ENCODE measurements at regions not wholly inside any gene's neighbourhood (a gene's known extent, or its start where the extent isn't known, plus 50 kb on each side); places are given as distances from the start of the nearest gene placed in this dataset.
"Not testable (repeated sequence)": the region's sequence is repeated elsewhere in the genome, so short reads cannot be mapped to it uniquely, and the experiment has no call there.

DNA sequence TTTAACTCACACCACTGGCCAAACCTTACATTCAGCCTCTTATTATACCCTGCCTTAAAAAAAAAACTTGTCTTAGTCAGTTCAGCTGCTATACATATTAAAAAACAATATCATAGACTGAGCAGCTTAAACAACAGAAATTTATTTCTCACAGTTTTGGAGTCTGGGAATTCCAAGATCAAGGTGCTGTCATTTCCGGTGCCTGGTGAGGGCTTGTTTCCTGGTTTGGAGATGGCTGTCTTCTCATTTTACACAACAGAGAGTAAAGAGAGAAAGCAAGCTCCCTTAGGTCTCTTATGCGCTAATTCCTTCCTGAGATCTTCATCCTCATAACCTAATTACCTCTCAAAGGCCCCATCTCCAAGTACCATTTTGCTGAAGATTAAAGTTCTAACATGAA lies 769.2 kb downstream of the DIAPH3 start:
- H3K4me3 ChIP-seq (ENCODE audit: control insufficient read depth in 1 of 7, extremely low read depth in 1 of 7, insufficient read depth in 4 of 7, low read depth in 2 of 7, low read length in 6 of 7): no peak overlapping the region
- H3K27ac ChIP-seq (ENCODE audit: insufficient read depth in 1 of 2, low read depth in 1 of 2, low read length in 2 of 2, poor library complexity in 1 of 2, severe bottlenecking in 2 of 2): no peak overlapping the region
- ChIA-PET POLR2A (no interaction called here), CTCF (interaction anchor here (9.0 kb wide), 1 partner anchor 284 kb away, joined by 86 read pairs; no protein-coding TSS in a partner anchor)
- H3K4me1 ChIP-seq (ENCODE audit: control extremely low read depth in 1 of 4, control insufficient read depth in 4 of 4, insufficient read depth in 4 of 4, low read length in 3 of 4): peaks cover 0 to 8% (median 3%) of the 10 kb centered on the region in 4 experiments
- no CpG with 5 or more reads among the region's 2 CpGs for WGBS (ENCODE audit: insufficient coverage)
- DNase-seq: no peak
- no peaks in the 10 kb centered on the region for H3K9me3 ChIP-seq (ENCODE audit: control extremely low read depth in 1 of 5, control insufficient read depth in 4 of 5, insufficient read depth in 2 of 5, low read depth in 1 of 5, low read length in 4 of 5)
- H3K36me3 ChIP-seq (ENCODE audit: control insufficient read depth in 4 of 4, insufficient read depth in 4 of 4, low read length in 3 of 4): no peaks in the 10 kb centered on the region
- no peaks in the 10 kb centered on the region for H3K27me3 ChIP-seq (replicated peaks in 2 of 5; ENCODE audit: control insufficient read depth in 4 of 5, insufficient read depth in 5 of 5, low read length in 4 of 5)

DNA sequence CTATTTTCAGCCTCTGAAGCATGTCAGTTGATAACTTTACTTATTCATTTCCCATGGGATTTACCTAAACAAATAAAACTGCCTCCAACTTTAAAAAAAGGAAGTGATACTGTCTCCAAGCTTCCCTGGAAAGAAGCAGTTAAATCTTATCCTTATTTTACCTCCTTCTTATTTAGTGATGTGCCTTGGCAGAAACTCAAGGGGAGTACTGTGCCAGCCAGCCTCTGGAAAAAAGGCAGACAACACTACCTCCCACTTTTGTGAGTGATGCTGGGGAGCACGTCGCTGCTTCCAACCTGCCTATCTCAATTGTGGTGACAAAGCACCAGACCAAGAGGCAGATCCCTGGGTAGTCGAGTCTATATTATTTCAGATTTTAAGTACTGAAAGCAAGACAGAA lies 765.6 kb downstream of the DIAPH3 start:
- Histone ChIP-seq H3K36me3 (ENCODE audit: control insufficient read depth in 4 of 4, insufficient read depth in 4 of 4, low read length in 3 of 4) (no peaks in the 10 kb centered on the region), H3K9me3 (ENCODE audit: control extremely low read depth in 1 of 5, control insufficient read depth in 4 of 5, insufficient read depth in 2 of 5, low read depth in 1 of 5, low read length in 4 of 5) (no peaks in the 10 kb centered on the region), H3K4me3 (ENCODE audit: control insufficient read depth in 1 of 7, extremely low read depth in 1 of 7, insufficient read depth in 4 of 7, low read depth in 2 of 7, low read length in 6 of 7) (no peak overlapping the region), H3K27me3 (replicated peaks in 2 of 5; ENCODE audit: control insufficient read depth in 4 of 5, insufficient read depth in 5 of 5, low read length in 4 of 5) (no peaks in the 10 kb centered on the region), H3K4me1 (ENCODE audit: control extremely low read depth in 1 of 4, control insufficient read depth in 4 of 4, insufficient read depth in 4 of 4, low read length in 3 of 4) (no peaks in the 10 kb centered on the region), H3K27ac (ENCODE audit: insufficient read depth in 1 of 2, low read depth in 1 of 2, low read length in 2 of 2, poor library complexity in 1 of 2, severe bottlenecking in 2 of 2) (no peak overlapping the region)
- no peak for DNase-seq
- whole genome bisulfite sequencing (ENCODE audit: insufficient coverage): no CpG with 5 or more reads among the region's 3 CpGs
- CTCF ChIA-PET: interaction anchor here (0.7 kb wide), 1 partner anchor 286 kb away, joined by 3 read pairs; no protein-coding TSS in a partner anchor
- POLR2A ChIA-PET: no interaction called here

DNA sequence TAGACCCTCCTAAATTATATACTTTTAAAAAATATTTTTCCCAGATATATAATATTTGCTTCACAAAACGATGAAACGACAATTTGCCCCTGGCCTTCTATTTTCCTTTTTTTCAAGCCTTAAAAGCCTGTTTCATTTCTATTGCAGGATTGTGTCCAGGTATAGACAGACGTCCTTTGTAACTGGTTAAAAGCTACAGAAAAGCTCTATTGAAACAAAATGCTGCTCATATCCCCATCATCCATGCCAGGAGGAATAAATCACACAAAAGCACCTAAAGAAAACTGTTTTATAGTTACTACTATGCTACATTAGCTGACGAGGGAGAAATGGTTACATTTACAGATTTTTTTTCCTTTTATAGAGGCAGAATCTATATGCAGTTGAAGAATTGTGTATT lies 765.1 kb downstream of the DIAPH3 start:
- H3K9me3 ChIP-seq (ENCODE audit: control extremely low read depth in 1 of 5, control insufficient read depth in 4 of 5, insufficient read depth in 2 of 5, low read depth in 1 of 5, low read length in 4 of 5): peaks cover 0 to 3% (median 0%) of the 10 kb centered on the region in 5 experiments
- no peaks in the 10 kb centered on the region for H3K36me3 ChIP-seq (ENCODE audit: control insufficient read depth in 4 of 4, insufficient read depth in 4 of 4, low read length in 3 of 4)
- POLR2A ChIA-PET: no interaction called here
- no peaks in the 10 kb centered on the region for H3K4me1 ChIP-seq (ENCODE audit: control extremely low read depth in 1 of 4, control insufficient read depth in 4 of 4, insufficient read depth in 4 of 4, low read length in 3 of 4)
- H3K27me3 ChIP-seq (replicated peaks in 2 of 5; ENCODE audit: control insufficient read depth in 4 of 5, insufficient read depth in 5 of 5, low read length in 4 of 5): no peaks in the 10 kb centered on the region
- CTCF ChIA-PET: interaction anchor here (0.7 to 1.5 kb wide), 2 partner anchors 279 to 285 kb away, joined by 3 to 4 read pairs; no protein-coding TSS in a partner anchor
- H3K27ac ChIP-seq (ENCODE audit: insufficient read depth in 1 of 2, low read depth in 1 of 2, low read length in 2 of 2, poor library complexity in 1 of 2, severe bottlenecking in 2 of 2): no peak overlapping the region
- no peak for DNase-seq
- WGBS (ENCODE audit: insufficient coverage): 100% methylated on average over 1 of the region's 4 CpGs
- no peak overlapping the region for H3K4me3 ChIP-seq (ENCODE audit: control insufficient read depth in 1 of 7, extremely low read depth in 1 of 7, insufficient read depth in 4 of 7, low read depth in 2 of 7, low read length in 6 of 7)

DNA sequence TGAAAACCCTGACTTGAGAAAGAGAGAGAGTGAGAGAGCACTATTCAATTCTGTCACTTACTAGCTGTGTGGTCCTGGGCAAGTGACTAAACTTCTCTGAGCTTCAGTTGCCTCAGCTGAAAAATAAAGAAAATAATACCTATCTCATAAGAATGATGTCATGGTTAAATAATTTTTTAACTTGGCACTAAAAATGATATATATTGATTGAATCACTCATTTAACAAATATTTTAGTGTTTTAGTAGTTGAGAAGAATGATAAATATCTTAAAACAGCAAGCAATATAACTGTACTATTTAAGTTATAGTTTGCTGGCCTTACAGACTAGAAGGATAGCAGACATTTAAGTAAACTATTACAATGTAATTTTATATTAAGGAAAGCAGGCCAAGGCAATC lies 764.2 kb downstream of the DIAPH3 start:
- DNase-seq: no peak
- ChIA-PET CTCF (interaction anchor here (1.5 to 1.6 kb wide), 2 partner anchors 8 to 278 kb away, joined by 4 to 5 read pairs; no protein-coding TSS in a partner anchor), POLR2A (no interaction called here)
- peaks cover 0 to 3% (median 0%) of the 10 kb centered on the region in 5 experiments for H3K9me3 ChIP-seq (ENCODE audit: control extremely low read depth in 1 of 5, control insufficient read depth in 4 of 5, insufficient read depth in 2 of 5, low read depth in 1 of 5, low read length in 4 of 5)
- H3K4me3 ChIP-seq (ENCODE audit: control insufficient read depth in 1 of 7, extremely low read depth in 1 of 7, insufficient read depth in 4 of 7, low read depth in 2 of 7, low read length in 6 of 7): no peak overlapping the region
- no peaks in the 10 kb centered on the region for H3K36me3 ChIP-seq (ENCODE audit: control insufficient read depth in 4 of 4, insufficient read depth in 4 of 4, low read length in 3 of 4)
- H3K4me1 ChIP-seq (ENCODE audit: control extremely low read depth in 1 of 4, control insufficient read depth in 4 of 4, insufficient read depth in 4 of 4, low read length in 3 of 4): no peaks in the 10 kb centered on the region
- H3K27me3 ChIP-seq (replicated peaks in 2 of 5; ENCODE audit: control insufficient read depth in 4 of 5, insufficient read depth in 5 of 5, low read length in 4 of 5): no peaks in the 10 kb centered on the region
- H3K27ac ChIP-seq (ENCODE audit: insufficient read depth in 1 of 2, low read depth in 1 of 2, low read length in 2 of 2, poor library complexity in 1 of 2, severe bottlenecking in 2 of 2): no peak overlapping the region

DNA sequence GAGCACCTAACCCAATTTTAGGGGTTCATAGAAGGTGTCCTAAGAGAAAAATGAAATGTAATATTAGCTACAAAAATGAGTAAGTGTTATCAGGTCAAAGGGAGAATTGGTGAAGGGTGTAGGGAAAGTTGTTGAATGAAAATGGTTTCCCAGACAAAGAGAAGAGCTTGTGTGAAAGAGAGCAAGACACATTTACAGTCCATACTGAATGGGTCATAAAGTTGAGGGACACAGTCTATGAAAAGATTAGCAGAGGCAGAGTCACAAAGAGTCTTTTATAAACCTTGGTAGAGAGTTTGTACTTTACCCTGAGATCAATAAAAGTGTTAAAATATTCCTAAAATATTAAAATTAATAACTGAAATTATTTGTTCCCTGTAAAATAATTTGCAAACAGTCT lies 759.4 kb downstream of the DIAPH3 start:
- no peaks in the 10 kb centered on the region for H3K27me3 ChIP-seq (replicated peaks in 2 of 5; ENCODE audit: control insufficient read depth in 4 of 5, insufficient read depth in 5 of 5, low read length in 4 of 5)
- peaks cover 0 to 24% (median 4%) of the 10 kb centered on the region in 5 experiments for H3K9me3 ChIP-seq (ENCODE audit: control extremely low read depth in 1 of 5, control insufficient read depth in 4 of 5, insufficient read depth in 2 of 5, low read depth in 1 of 5, low read length in 4 of 5)
- H3K4me3 ChIP-seq (ENCODE audit: control insufficient read depth in 1 of 7, extremely low read depth in 1 of 7, insufficient read depth in 4 of 7, low read depth in 2 of 7, low read length in 6 of 7): no peak overlapping the region
- H3K27ac ChIP-seq (ENCODE audit: insufficient read depth in 1 of 2, low read depth in 1 of 2, low read length in 2 of 2, poor library complexity in 1 of 2, severe bottlenecking in 2 of 2): no peak overlapping the region
- H3K36me3 ChIP-seq (ENCODE audit: control insufficient read depth in 4 of 4, insufficient read depth in 4 of 4, low read length in 3 of 4): no peaks in the 10 kb centered on the region
- H3K4me1 ChIP-seq (ENCODE audit: control extremely low read depth in 1 of 4, control insufficient read depth in 4 of 4, insufficient read depth in 4 of 4, low read length in 3 of 4): no peaks in the 10 kb centered on the region
- ChIA-PET CTCF (interaction anchor here (1.3 kb wide), 1 partner anchor 8 kb away, joined by 6 read pairs; no protein-coding TSS in a partner anchor), POLR2A (no interaction called here)
- DNase-seq: no peak

DNA sequence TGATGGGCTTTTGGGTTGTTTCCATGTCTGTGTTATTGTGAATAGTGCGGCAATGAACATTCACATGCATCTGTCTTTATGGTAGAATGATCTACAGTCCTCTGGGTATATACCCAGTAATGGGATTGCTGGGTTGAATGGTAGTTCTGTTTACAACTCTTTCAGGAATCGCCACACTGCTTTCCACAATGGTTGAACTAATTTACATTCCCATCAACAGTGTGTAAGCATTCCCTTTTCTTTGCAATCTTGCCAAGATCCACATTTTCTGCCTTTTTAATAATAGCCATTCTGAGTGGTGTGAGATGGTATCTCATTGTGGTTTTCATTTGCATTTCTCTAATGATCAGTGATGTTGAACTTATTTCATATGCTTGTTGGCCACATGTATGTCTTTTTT lies 756.5 kb downstream of the DIAPH3 start:
- 100% methylated on average over 1 of the region's 2 CpGs for WGBS (ENCODE audit: insufficient coverage)
- not testable (repeated sequence) for H3K4me1 ChIP-seq (ENCODE audit: control extremely low read depth in 1 of 4, control insufficient read depth in 4 of 4, insufficient read depth in 4 of 4, low read length in 3 of 4)

DNA sequence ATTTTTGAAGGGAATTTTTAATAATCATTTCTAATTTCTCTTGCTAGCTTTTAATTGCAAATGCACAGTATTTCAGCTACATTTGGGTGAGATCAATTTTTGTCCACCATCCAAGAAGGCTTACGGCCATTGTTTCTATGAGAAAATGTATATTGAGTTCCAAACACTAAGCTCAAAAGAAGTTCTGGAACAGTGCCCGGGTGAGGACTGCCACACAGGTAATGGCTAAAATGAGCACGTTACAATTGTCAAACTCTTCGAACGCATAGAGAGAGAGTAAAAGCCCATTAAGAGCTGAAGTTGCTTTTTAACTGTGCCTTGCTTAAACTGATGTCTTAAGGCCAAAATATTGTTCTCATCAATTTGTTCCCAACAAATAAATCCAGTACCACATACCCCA lies 755.0 kb downstream of the DIAPH3 start:
- 94% methylated on average over 3 of the region's 5 CpGs for WGBS (ENCODE audit: insufficient coverage)
- H3K4me3 ChIP-seq (ENCODE audit: control insufficient read depth in 1 of 7, extremely low read depth in 1 of 7, insufficient read depth in 4 of 7, low read depth in 2 of 7, low read length in 6 of 7): no peak overlapping the region

More for the DNA sequence above, 756.5 kb downstream of the DIAPH3 start:
- CTCF ChIA-PET; H3K27ac ChIP-seq (ENCODE audit: insufficient read depth in 1 of 2, low read depth in 1 of 2, low read length in 2 of 2, poor library complexity in 1 of 2, severe bottlenecking in 2 of 2); H3K27me3 ChIP-seq (replicated peaks in 2 of 5; ENCODE audit: control insufficient read depth in 4 of 5, insufficient read depth in 5 of 5, low read length in 4 of 5); DNase-seq; H3K36me3 ChIP-seq (ENCODE audit: control insufficient read depth in 4 of 4, insufficient read depth in 4 of 4, low read length in 3 of 4); POLR2A ChIA-PET; H3K4me3 ChIP-seq (ENCODE audit: control insufficient read depth in 1 of 7, extremely low read depth in 1 of 7, insufficient read depth in 4 of 7, low read depth in 2 of 7, low read length in 6 of 7): not testable (repeated sequence)
- H3K9me3 ChIP-seq (ENCODE audit: control extremely low read depth in 1 of 5, control insufficient read depth in 4 of 5, insufficient read depth in 2 of 5, low read depth in 1 of 5, low read length in 4 of 5): peaks cover 0 to 24% (median 4%) of the 10 kb centered on the region in 5 experiments

More for the DNA sequence above, 755.0 kb downstream of the DIAPH3 start:
- Histone ChIP-seq H3K4me1 (ENCODE audit: control extremely low read depth in 1 of 4, control insufficient read depth in 4 of 4, insufficient read depth in 4 of 4, low read length in 3 of 4) (peaks cover 0 to 15% (median 5%) of the 10 kb centered on the region in 4 experiments), H3K36me3 (ENCODE audit: control insufficient read depth in 4 of 4, insufficient read depth in 4 of 4, low read length in 3 of 4) (no peaks in the 10 kb centered on the region), H3K27me3 (replicated peaks in 2 of 5; ENCODE audit: control insufficient read depth in 4 of 5, insufficient read depth in 5 of 5, low read length in 4 of 5) (no peaks in the 10 kb centered on the region), H3K9me3 (ENCODE audit: control extremely low read depth in 1 of 5, control insufficient read depth in 4 of 5, insufficient read depth in 2 of 5, low read depth in 1 of 5, low read length in 4 of 5) (peaks cover 0 to 22% (median 4%) of the 10 kb centered on the region in 5 experiments), H3K27ac (ENCODE audit: insufficient read depth in 1 of 2, low read depth in 1 of 2, low read length in 2 of 2, poor library complexity in 1 of 2, severe bottlenecking in 2 of 2) (no peak overlapping the region)
- POLR2A ChIA-PET: no interaction called here
- CTCF ChIA-PET: no interaction called here
- DNase-seq: no peak
